ENCODE measurements at regions not wholly inside any gene's neighbourhood (a gene's known extent, or its start where the extent isn't known, plus 50 kb on each side); places are given as distances from the start of the nearest gene placed in this dataset.

DNA sequence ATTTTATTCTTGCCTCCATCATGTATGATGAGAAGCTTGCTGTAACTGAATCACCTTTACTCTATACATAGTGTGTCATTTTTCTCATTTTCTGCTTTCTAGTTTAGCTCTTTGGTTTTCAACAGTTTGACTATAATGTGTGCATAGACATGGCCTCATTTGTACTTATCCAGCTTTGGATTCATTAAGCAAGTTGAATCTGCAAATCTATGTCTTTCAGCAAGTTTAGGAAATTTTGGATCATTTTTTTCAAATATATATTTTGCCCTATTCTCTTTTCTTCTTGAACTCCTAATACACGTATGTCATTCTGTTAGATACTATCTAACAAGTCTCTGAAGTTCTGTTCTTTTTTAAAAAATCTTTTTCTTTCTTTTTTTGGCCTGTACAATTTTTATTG lies 57.8 kb downstream of the PRLHR start:
- no CpG with 5 or more reads among the region's 1 CpG for WGBS
- no peak overlapping the region for H2BK5ac ChIP-seq (ENCODE audit: low read depth, low read length, poor library complexity, severe bottlenecking)

GRCh38 chr10:118534136-118534535 lies 61.3 kb downstream of the PRLHR start:
- Histone ChIP-seq H2AK5ac (ENCODE audit: low read length, severe bottlenecking) (no peak overlapping the region), H4K91ac (ENCODE audit: low read length) (no peak overlapping the region), H3K4ac (ENCODE audit: low read depth in 1 of 2, low read length in 2 of 2) (no peak overlapping the region), H3K4me3 (ENCODE audit: insufficient read depth in 1 of 2, low read depth in 1 of 2, low read length in 2 of 2) (no peak overlapping the region), H3K36me3 (ENCODE audit: control insufficient read depth in 1 of 2, insufficient read depth in 2 of 2, low read depth in 1 of 2, low read length in 2 of 2) (no peaks in the 10 kb centered on the region), H3K9ac (ENCODE audit: low read length) (no peak overlapping the region), H2BK15ac (ENCODE audit: low read depth, poor library complexity, severe bottlenecking) (no peak overlapping the region), H4K8ac (ENCODE audit: low read length) (no peak overlapping the region), H3K79me1 (replicated peaks; ENCODE audit: low read length, poor library complexity, severe bottlenecking) (no peaks in the 10 kb centered on the region), H2BK120ac (ENCODE audit: low read depth, low read length) (no peak overlapping the region), H2AFZ (ENCODE audit: low read depth, low read length) (no peak overlapping the region), H3K23ac (ENCODE audit: low read length in 2 of 2) (no peak overlapping the region), H2BK5ac (ENCODE audit: low read depth, low read length, poor library complexity, severe bottlenecking) (no peak overlapping the region), H3K4me2 (ENCODE audit: low read length, poor library complexity, severe bottlenecking) (no peak overlapping the region), H3K27me3 (ENCODE audit: control insufficient read depth in 1 of 2, insufficient read depth in 1 of 2, low read length in 2 of 2) (no peaks in the 10 kb centered on the region), H3K14ac (ENCODE audit: low read length in 2 of 2) (no peak overlapping the region), H3K9me3 (ENCODE audit: control insufficient read depth, low read length) (peaks cover 8% of the 10 kb centered on the region), H3K27ac (ENCODE audit: low read length, poor library complexity, severe bottlenecking) (no peak overlapping the region), H3K18ac (ENCODE audit: low read depth in 1 of 2, low read length in 2 of 2) (no peak overlapping the region), H3K4me1 (ENCODE audit: control insufficient read depth, insufficient read depth, low read depth, low read length) (no peaks in the 10 kb centered on the region), H2BK12ac (ENCODE audit: low read length in 2 of 2) (no peak overlapping the region)
- DNase-seq, result no peak
- 83% methylated on average over 2 of the region's 3 CpGs for WGBS

More for the DNA sequence above, 57.8 kb downstream of the PRLHR start:
- H2BK15ac ChIP-seq (ENCODE audit: low read depth, poor library complexity, severe bottlenecking), result no peak overlapping the region
- no peak overlapping the region for H3K4ac ChIP-seq (ENCODE audit: low read depth in 1 of 2, low read length in 2 of 2)
- H3K27me3 ChIP-seq (ENCODE audit: control insufficient read depth in 1 of 2, insufficient read depth in 1 of 2, low read length in 2 of 2), result no peaks in the 10 kb centered on the region
- no peak overlapping the region for H3K27ac ChIP-seq (ENCODE audit: low read length, poor library complexity, severe bottlenecking)
- H3K14ac ChIP-seq (ENCODE audit: low read length in 2 of 2), result no peak overlapping the region
- no peak overlapping the region for H3K4me3 ChIP-seq (ENCODE audit: insufficient read depth in 1 of 2, low read depth in 1 of 2, low read length in 2 of 2)
- no peak overlapping the region for H3K9ac ChIP-seq (ENCODE audit: low read length)
- no peak overlapping the region for H2AFZ ChIP-seq (ENCODE audit: low read depth, low read length)
- H3K4me1 ChIP-seq (ENCODE audit: control insufficient read depth, insufficient read depth, low read depth, low read length), result no peaks in the 10 kb centered on the region
- H3K79me1 ChIP-seq (replicated peaks; ENCODE audit: low read length, poor library complexity, severe bottlenecking), result no peaks in the 10 kb centered on the region
- H2BK12ac ChIP-seq (ENCODE audit: low read length in 2 of 2), result no peak overlapping the region
- no peak for DNase-seq
- H4K8ac ChIP-seq (ENCODE audit: low read length), result no peak overlapping the region
- H2BK120ac ChIP-seq (ENCODE audit: low read depth, low read length), result no peak overlapping the region
- H3K36me3 ChIP-seq (ENCODE audit: control insufficient read depth in 1 of 2, insufficient read depth in 2 of 2, low read depth in 1 of 2, low read length in 2 of 2), result no peaks in the 10 kb centered on the region
- H3K23ac ChIP-seq (ENCODE audit: low read length in 2 of 2), result no peak overlapping the region
- no peak overlapping the region for H3K4me2 ChIP-seq (ENCODE audit: low read length, poor library complexity, severe bottlenecking)
- H3K9me3 ChIP-seq (ENCODE audit: control insufficient read depth, low read length), result peaks cover 8% of the 10 kb centered on the region
- H3K18ac ChIP-seq (ENCODE audit: low read depth in 1 of 2, low read length in 2 of 2), result no peak overlapping the region
- no peak overlapping the region for H2AK5ac ChIP-seq (ENCODE audit: low read length, severe bottlenecking)
- H4K91ac ChIP-seq (ENCODE audit: low read length), result no peak overlapping the region

DNA sequence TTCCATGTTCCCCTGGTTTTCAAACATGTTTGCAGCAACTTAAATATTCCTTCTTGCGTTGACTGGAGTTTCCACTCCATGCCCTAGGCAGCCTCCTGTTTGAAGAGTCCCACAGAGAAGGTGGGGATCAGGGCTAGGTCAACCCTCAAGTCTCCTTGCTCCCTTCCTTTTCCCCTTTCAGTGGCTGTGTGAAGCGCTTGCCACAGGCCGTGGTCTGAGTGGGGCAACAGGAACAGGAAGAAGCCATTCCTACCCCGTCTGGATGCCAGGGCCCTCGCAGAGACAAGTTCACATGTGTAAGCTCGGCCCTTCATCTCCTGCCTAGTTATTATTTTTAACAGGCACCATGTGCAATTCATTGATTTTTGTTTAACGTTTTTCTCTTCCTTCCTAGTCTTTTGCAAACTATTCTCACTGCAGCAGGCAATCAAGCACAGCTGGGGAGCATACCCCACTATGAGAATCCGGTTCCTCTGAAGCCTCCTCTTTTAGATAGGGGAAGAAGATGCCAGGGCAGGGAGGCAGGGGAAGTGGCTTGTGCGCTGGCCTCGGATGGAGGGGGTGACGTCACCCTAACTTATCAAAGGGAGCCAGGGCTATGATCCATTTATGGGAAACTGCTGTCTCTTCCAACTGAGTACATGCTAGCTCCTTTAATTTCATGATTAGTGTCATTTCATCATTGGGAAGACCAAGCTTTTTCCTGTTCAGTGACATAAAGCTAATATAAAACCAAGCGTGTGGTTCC lies 64.2 kb downstream of the PRLHR start:
- Histone ChIP-seq H2AK5ac (ENCODE audit: low read length, severe bottlenecking) (no peak overlapping the region), H3K36me3 (ENCODE audit: control insufficient read depth in 1 of 2, insufficient read depth in 2 of 2, low read depth in 1 of 2, low read length in 2 of 2) (no peaks in the 10 kb centered on the region), H3K27ac (ENCODE audit: low read length, poor library complexity, severe bottlenecking) (no peak overlapping the region), H3K4me2 (ENCODE audit: low read length, poor library complexity, severe bottlenecking) (no peak overlapping the region), H4K91ac (ENCODE audit: low read length) (no peak overlapping the region), H3K4me1 (ENCODE audit: control insufficient read depth, insufficient read depth, low read depth, low read length) (no peaks in the 10 kb centered on the region), H3K9me3 (ENCODE audit: control insufficient read depth, low read length) (no peaks in the 10 kb centered on the region), H3K9ac (ENCODE audit: low read length) (peak overlapping the region; percentile 10), H2BK5ac (ENCODE audit: low read depth, low read length, poor library complexity, severe bottlenecking) (no peak overlapping the region), H3K14ac (ENCODE audit: low read length in 2 of 2) (no peak overlapping the region), H3K27me3 (ENCODE audit: control insufficient read depth in 1 of 2, insufficient read depth in 1 of 2, low read length in 2 of 2) (no peaks in the 10 kb centered on the region), H2BK12ac (ENCODE audit: low read length in 2 of 2) (no peak overlapping the region), H2BK120ac (ENCODE audit: low read depth, low read length) (no peak overlapping the region), H3K4me3 (ENCODE audit: insufficient read depth in 1 of 2, low read depth in 1 of 2, low read length in 2 of 2) (no peak overlapping the region), H2AFZ (ENCODE audit: low read depth, low read length) (no peak overlapping the region), H2BK15ac (ENCODE audit: low read depth, poor library complexity, severe bottlenecking) (no peak overlapping the region), H3K18ac (ENCODE audit: low read depth in 1 of 2, low read length in 2 of 2) (no peak overlapping the region), H4K8ac (ENCODE audit: low read length) (no peak overlapping the region), H3K23ac (ENCODE audit: low read length in 2 of 2) (no peak overlapping the region), H3K4ac (ENCODE audit: low read depth in 1 of 2, low read length in 2 of 2) (no peak overlapping the region), H3K79me1 (replicated peaks; ENCODE audit: low read length, poor library complexity, severe bottlenecking) (no peaks in the 10 kb centered on the region)
- 69% methylated on average over 8 of the region's 12 CpGs for WGBS
- DNase-seq, result no peak

GRCh38 chr10:118528426-118528825 lies 67.0 kb downstream of the PRLHR start:
- H3K4me1 ChIP-seq (ENCODE audit: control insufficient read depth, insufficient read depth, low read depth, low read length), result no peaks in the 10 kb centered on the region
- WGBS, result 82% methylated on average over 6 of the region's 6 CpGs
- no peak overlapping the region for H3K23ac ChIP-seq (ENCODE audit: low read length in 2 of 2)

More at GRCh38 chr10:118528426-118528825, 67.0 kb downstream of the PRLHR start:
- Histone ChIP-seq H2BK120ac (ENCODE audit: low read depth, low read length) (no peak overlapping the region), H3K27me3 (ENCODE audit: control insufficient read depth in 1 of 2, insufficient read depth in 1 of 2, low read length in 2 of 2) (no peaks in the 10 kb centered on the region), H2BK15ac (ENCODE audit: low read depth, poor library complexity, severe bottlenecking) (no peak overlapping the region), H3K36me3 (ENCODE audit: control insufficient read depth in 1 of 2, insufficient read depth in 2 of 2, low read depth in 1 of 2, low read length in 2 of 2) (no peaks in the 10 kb centered on the region), H2BK12ac (ENCODE audit: low read length in 2 of 2) (no peak overlapping the region), H2AFZ (ENCODE audit: low read depth, low read length) (no peak overlapping the region), H4K8ac (ENCODE audit: low read length) (no peak overlapping the region), H3K18ac (ENCODE audit: low read depth in 1 of 2, low read length in 2 of 2) (no peak overlapping the region), H3K14ac (ENCODE audit: low read length in 2 of 2) (no peak overlapping the region), H3K9me3 (ENCODE audit: control insufficient read depth, low read length) (no peaks in the 10 kb centered on the region), H3K79me1 (replicated peaks; ENCODE audit: low read length, poor library complexity, severe bottlenecking) (no peaks in the 10 kb centered on the region), H2BK5ac (ENCODE audit: low read depth, low read length, poor library complexity, severe bottlenecking) (no peak overlapping the region), H3K9ac (ENCODE audit: low read length) (no peak overlapping the region), H3K4me3 (ENCODE audit: insufficient read depth in 1 of 2, low read depth in 1 of 2, low read length in 2 of 2) (no peak overlapping the region), H3K27ac (ENCODE audit: low read length, poor library complexity, severe bottlenecking) (no peak overlapping the region), H3K4me2 (ENCODE audit: low read length, poor library complexity, severe bottlenecking) (no peak overlapping the region), H4K91ac (ENCODE audit: low read length) (no peak overlapping the region), H2AK5ac (ENCODE audit: low read length, severe bottlenecking) (no peak overlapping the region), H3K4ac (ENCODE audit: low read depth in 1 of 2, low read length in 2 of 2) (no peak overlapping the region)
- DNase-seq, result no peak
